ENCODE measurements at regions not wholly inside any gene's neighbourhood (a gene's known extent, or its start where the extent isn't known, plus 50 kb on each side); places are given as distances from the start of the nearest gene placed in this dataset.

GRCh38 chr5:175170899-175171298 lies 273.1 kb downstream of the DRD1 start:
- TF ChIP-seq CTCF (IDR thresholded peaks at IDR 0.05): no peak
- no peak for TF ChIP-seq POLR2A (IDR thresholded peaks at IDR 0.05)
- TF ChIP-seq EP300 (IDR thresholded peaks at IDR 0.05): no peak
- TF ChIP-seq POLR2AphosphoS5 (IDR thresholded peaks at IDR 0.05): no peak
